Heart left ventricle (tissue), 16 donors: ENCODE measurements at regions not wholly inside any gene's neighbourhood (a gene's known extent, or its start where the extent isn't known, plus 50 kb on each side); places are given as distances from the start of the nearest gene placed in this dataset.

Experiments
- ATAC-seq, 4 donors: fragments of 200-7000 bp; cut with Tn5 transposase; one replicate each; pipeline ENCODE4 v1.9.1; 2020 to 2022; ENCODE audit warnings: moderate library complexity in 4 of 4, mild to moderate bottlenecking in 3 of 4, moderate number of reproducible peaks in 1 of 4
- DNase-seq, 5 donors: peaks; one replicate each; pipeline ENCODE4 v3.0.0-alpha.2; 2020
- H3K27ac ChIP-seq, 12 donors: fragments of 200-600 bp; sonication (generic) in 4 of 12; one replicate each; pipeline versions ENCODE4 v1.5.0 to v1.8.0; 2016 to 2022; ENCODE audit warnings: mild to moderate bottlenecking in 2 of 12
- H3K27me3 ChIP-seq, 9 donors: fragments of 200-600 bp; sonication (generic) in 2 of 9; one replicate each; pipeline versions ENCODE4 v1.5.1 to v1.8.0; 2016 to 2022; ENCODE audit warnings: mild to moderate bottlenecking in 3 of 9
- H3K36me3 ChIP-seq, 9 donors: fragments of 200-600 bp; sonication (generic) in 2 of 9; one replicate each; pipeline versions ENCODE4 v1.5.0 to v1.8.0; 2018 to 2022; ENCODE audit warnings: mild to moderate bottlenecking in 2 of 9
- H3K4me1 ChIP-seq, 12 donors: fragments of 200-600 bp; sonication (generic) in 4 of 12; one replicate each; pipeline versions ENCODE4 v1.5.0 to v1.8.0; 2016 to 2022; ENCODE audit warnings: mild to moderate bottlenecking in 3 of 12
- H3K4me3 ChIP-seq, 12 donors: fragments of 200-600 bp; sonication (generic) in 4 of 12; one replicate each; pipeline versions ENCODE4 v1.5.0 to v1.8.0; 2017 to 2022; ENCODE audit warnings: mild to moderate bottlenecking in 9 of 12, moderate library complexity in 4 of 12
- H3K9me3 ChIP-seq, 12 donors: fragments of 200-600 bp; sonication (generic) in 4 of 12; one replicate each; pipeline versions ENCODE4 v1.5.0 to v1.8.0; 2016 to 2022; ENCODE audit warnings: mild to moderate bottlenecking in 1 of 12
- POLR2A ChIP-seq, 2 donors: fragments of 450-650 bp; IDR thresholded peaks; one replicate each; pipeline ENCODE4 v1.6.1; 2017; ENCODE audit warnings: antibody characterized with exemption in 2 of 2, mild to moderate bottlenecking in 2 of 2, moderate library complexity in 2 of 2
- WGBS, 4 donors: extraction: QIAGEN DNeasy Blood & Tissue Kit in 2 of 4; methylation state at CpG; one replicate each; pipeline versions ENCODE4 v1.1.5 to v1.1.7; 2013 to 2018; 5-methylcytosine and 5-hydroxymethylcytosine counted together
- intact Hi-C, 10 donors: fragments of 100-400 bp; cut with DNase I; formaldehyde crosslinking; loops; one replicate each; pipeline versions ENCODE4 v1.11.1 to v1.14.2; 2022
- TF ChIP-seq, protein P1 (sequence below), 12 donors: fragments of 200-600 bp; sonication (generic) in 4 of 12; IDR thresholded peaks; one replicate each; pipeline versions ENCODE4 v1.5.0 to v1.8.0; 2018 to 2022; ENCODE audit warnings: antibody characterized with exemption in 12 of 12, mild to moderate bottlenecking in 5 of 12
- donor health status: ischemic (EF 13 %, LVEDD 7.1; RV severe dilation, severe dysfunction).
- donor health status: healthy with polysubstance abuse.
- donor health status: DM: no; HTN: yes; CAD: no.
- donor health status: DM: no; HTN: no; CAD: no.
- donor health status: ischemic (EF 25% LVEDD 6.9; RV normal size, moderate dysfunction).
- donor health status: ischemic (EF 25% LVEDD 5.7; RV mildly dilated, moderate dysfunction).
- donor health status: healthy.
- donor health status: DM: yes; HTN: yes; CAD: no.
- donor health status: ischemic (EF 35%, LVEDD 5.7; RV mildly dilated, moderate dysfunction).
- donor health status: nonischemic (EF 11% LVEDD 7.7; RV severe dilation, severe dysfunction).
- donor health status: DM: yes; HTN: yes; CAD: no.
- donor health status: PGD.
- donor health status: ischemic (EF 29% LVEDD 5.4; RV normal size, mild dysfunction).
- donor health status: nonischemic (EF 23%, LVEDD 6.1; RV moderate dilation, normal function).

GRCh38 chrX:25534091-25534490 lies 518.3 kb upstream of the ARX start:
- DNase-seq, result no peak
- intact Hi-C loops, result no loop called here
- ATAC-seq, result no peak
- no peaks in the 10 kb centered on the region for H3K27me3 ChIP-seq
- no peaks in the 10 kb centered on the region for H3K9me3 ChIP-seq
- 0 to 95% (median 58%) methylated on average over 1 of the region's 1 CpG for WGBS, 4 donors
- no peak overlapping the region for H3K27ac ChIP-seq
- H3K36me3 ChIP-seq, result no peaks in the 10 kb centered on the region
- H3K4me3 ChIP-seq, result no peak overlapping the region
- TF ChIP-seq, protein P1, sequence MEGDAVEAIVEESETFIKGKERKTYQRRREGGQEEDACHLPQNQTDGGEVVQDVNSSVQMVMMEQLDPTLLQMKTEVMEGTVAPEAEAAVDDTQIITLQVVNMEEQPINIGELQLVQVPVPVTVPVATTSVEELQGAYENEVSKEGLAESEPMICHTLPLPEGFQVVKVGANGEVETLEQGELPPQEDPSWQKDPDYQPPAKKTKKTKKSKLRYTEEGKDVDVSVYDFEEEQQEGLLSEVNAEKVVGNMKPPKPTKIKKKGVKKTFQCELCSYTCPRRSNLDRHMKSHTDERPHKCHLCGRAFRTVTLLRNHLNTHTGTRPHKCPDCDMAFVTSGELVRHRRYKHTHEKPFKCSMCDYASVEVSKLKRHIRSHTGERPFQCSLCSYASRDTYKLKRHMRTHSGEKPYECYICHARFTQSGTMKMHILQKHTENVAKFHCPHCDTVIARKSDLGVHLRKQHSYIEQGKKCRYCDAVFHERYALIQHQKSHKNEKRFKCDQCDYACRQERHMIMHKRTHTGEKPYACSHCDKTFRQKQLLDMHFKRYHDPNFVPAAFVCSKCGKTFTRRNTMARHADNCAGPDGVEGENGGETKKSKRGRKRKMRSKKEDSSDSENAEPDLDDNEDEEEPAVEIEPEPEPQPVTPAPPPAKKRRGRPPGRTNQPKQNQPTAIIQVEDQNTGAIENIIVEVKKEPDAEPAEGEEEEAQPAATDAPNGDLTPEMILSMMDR (IDR thresholded peaks at IDR 0.05), result no peak
- no peak for TF ChIP-seq POLR2A (IDR thresholded peaks at IDR 0.05)
- no peaks in the 10 kb centered on the region for H3K4me1 ChIP-seq

GRCh38 chrX:25536307-25536970 lies 520.7 kb upstream of the ARX start:
- Histone ChIP-seq H3K27me3 (no peaks in the 10 kb centered on the region), H3K27ac (no peak overlapping the region), H3K4me1 (no peaks in the 10 kb centered on the region), H3K9me3 (no peaks in the 10 kb centered on the region), H3K4me3 (no peak overlapping the region), H3K36me3 (no peaks in the 10 kb centered on the region)
- 84 to 94% (median 85%) methylated on average over 2 of the region's 2 CpGs for WGBS, 4 donors
- ATAC-seq, result no peak
- no peak for TF ChIP-seq POLR2A (IDR thresholded peaks at IDR 0.05)
- TF ChIP-seq, protein P1 (IDR thresholded peaks at IDR 0.05), result no peak
- intact Hi-C loops, result no loop called here
- no peak for DNase-seq

GRCh38 chrX:25537699-25538098 lies 521.9 kb upstream of the ARX start:
- 74 to 92% (median 89%) methylated on average over 7 of the region's 7 CpGs for WGBS, 4 donors
- Histone ChIP-seq H3K27me3 (no peaks in the 10 kb centered on the region), H3K4me1 (no peaks in the 10 kb centered on the region), H3K36me3 (no peaks in the 10 kb centered on the region), H3K9me3 (no peaks in the 10 kb centered on the region), H3K27ac (no peak overlapping the region), H3K4me3 (no peak overlapping the region)
- no peak for DNase-seq
- TF ChIP-seq, protein P1 (IDR thresholded peaks at IDR 0.05), result no peak
- TF ChIP-seq POLR2A (IDR thresholded peaks at IDR 0.05), result no peak
- no peak for ATAC-seq
- intact Hi-C loops, result no loop called here

GRCh38 chrX:25544641-25545040 lies 528.9 kb upstream of the ARX start:
- no peaks in the 10 kb centered on the region for H3K9me3 ChIP-seq
- 43 to 59% (median 49%) methylated on average over 3 of the region's 3 CpGs for WGBS, 4 donors
- DNase-seq (no peak), ATAC-seq (no peak)
- TF ChIP-seq, protein P1 (IDR thresholded peaks at IDR 0.05), result no peak
- no peak for TF ChIP-seq POLR2A (IDR thresholded peaks at IDR 0.05)
- no peak overlapping the region for H3K4me3 ChIP-seq
- no peaks in the 10 kb centered on the region for H3K27me3 ChIP-seq
- no peaks in the 10 kb centered on the region for H3K4me1 ChIP-seq
- intact Hi-C loops, result no loop called here
- H3K36me3 ChIP-seq, result no peaks in the 10 kb centered on the region
- no peak overlapping the region for H3K27ac ChIP-seq
